Liver (tissue), 3 donors: ENCODE measurements at regions not wholly inside any gene's neighbourhood (a gene's known extent, or its start where the extent isn't known, plus 50 kb on each side); places are given as distances from the start of the nearest gene placed in this dataset.

Experiments used
- ATF3 ChIP-seq: IDR thresholded peaks from 2 replicates; pipeline ENCODE4 v1.6.1; 2016; ENCODE audit warnings: antibody characterized with exemption
- GABPA ChIP-seq, 2 donors: IDR thresholded peaks in 1 of 2; conservative IDR thresholded peaks in 1 of 2; 2 replicates each; pipeline ENCODE4 v1.6.1; 2016; ENCODE audit warnings: antibody characterized with exemption in 2 of 2, mild to moderate bottlenecking in 1 of 2, moderate library complexity in 1 of 2
- JUND ChIP-seq, 2 donors: IDR thresholded peaks; 2 replicates each; pipeline ENCODE4 v1.6.1; 2016; ENCODE audit warnings: antibody characterized with exemption in 2 of 2
- NR2F2 ChIP-seq: IDR thresholded peaks from 2 replicates; pipeline ENCODE4 v1.6.1; 2016; ENCODE audit warnings: antibody characterized with exemption
- RAD21 ChIP-seq, 2 donors: IDR thresholded peaks; 2 replicates each; pipeline ENCODE4 v1.6.1; 2016; ENCODE audit warnings: antibody characterized with exemption in 2 of 2, mild to moderate bottlenecking in 2 of 2
- RXRA ChIP-seq, 2 donors: IDR thresholded peaks; 2 replicates each; pipeline ENCODE4 v1.6.1; 2017 to 2018; ENCODE audit warnings: antibody characterized with exemption in 2 of 2, mild to moderate bottlenecking in 1 of 2
- SP1 ChIP-seq: IDR thresholded peaks from 2 replicates; pipeline ENCODE4 v1.6.1; 2018; ENCODE audit warnings: antibody characterized with exemption, mild to moderate bottlenecking
- TAF1 ChIP-seq: conservative IDR thresholded peaks from 2 replicates; pipeline ENCODE4 v1.6.1; 2016; ENCODE audit warnings: antibody characterized with exemption, mild to moderate bottlenecking
- YY1 ChIP-seq: IDR thresholded peaks from 2 replicates; pipeline ENCODE4 v1.6.1; 2016; ENCODE audit warnings: antibody characterized with exemption, mild to moderate bottlenecking
- TF ChIP-seq, protein P1 (sequence below): fragments of 150-350 bp; IDR thresholded peaks from 2 replicates; pipeline ENCODE4 v1.5.1; 2017; ENCODE audit warnings: improper control_type of control experiment, low read depth, low read length; ENCODE audit not compliant: missing input control
- donor health status: healthy.
- donor health status: healthy.

DNA sequence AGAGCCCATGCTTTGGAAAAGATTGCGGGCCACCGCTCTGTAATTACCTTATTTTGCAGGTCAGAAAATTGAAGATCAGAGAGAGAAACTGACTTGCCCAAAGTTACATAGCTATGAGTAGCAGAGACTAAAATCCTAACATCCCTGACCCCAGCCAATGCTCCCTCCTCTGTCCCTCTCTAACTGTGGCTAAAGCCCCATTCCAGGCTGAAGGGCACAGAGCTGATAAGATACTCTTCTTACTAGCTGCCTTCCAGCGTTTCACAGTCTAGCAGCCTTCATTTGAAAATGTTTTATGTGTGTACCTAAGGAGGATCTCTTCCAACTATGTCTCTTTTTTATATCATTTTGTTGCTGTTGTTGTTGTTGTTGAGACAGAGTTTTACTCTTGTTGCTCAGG, 81.4 kb upstream of the LRATD1 start:
- TF ChIP-seq, protein P1, sequence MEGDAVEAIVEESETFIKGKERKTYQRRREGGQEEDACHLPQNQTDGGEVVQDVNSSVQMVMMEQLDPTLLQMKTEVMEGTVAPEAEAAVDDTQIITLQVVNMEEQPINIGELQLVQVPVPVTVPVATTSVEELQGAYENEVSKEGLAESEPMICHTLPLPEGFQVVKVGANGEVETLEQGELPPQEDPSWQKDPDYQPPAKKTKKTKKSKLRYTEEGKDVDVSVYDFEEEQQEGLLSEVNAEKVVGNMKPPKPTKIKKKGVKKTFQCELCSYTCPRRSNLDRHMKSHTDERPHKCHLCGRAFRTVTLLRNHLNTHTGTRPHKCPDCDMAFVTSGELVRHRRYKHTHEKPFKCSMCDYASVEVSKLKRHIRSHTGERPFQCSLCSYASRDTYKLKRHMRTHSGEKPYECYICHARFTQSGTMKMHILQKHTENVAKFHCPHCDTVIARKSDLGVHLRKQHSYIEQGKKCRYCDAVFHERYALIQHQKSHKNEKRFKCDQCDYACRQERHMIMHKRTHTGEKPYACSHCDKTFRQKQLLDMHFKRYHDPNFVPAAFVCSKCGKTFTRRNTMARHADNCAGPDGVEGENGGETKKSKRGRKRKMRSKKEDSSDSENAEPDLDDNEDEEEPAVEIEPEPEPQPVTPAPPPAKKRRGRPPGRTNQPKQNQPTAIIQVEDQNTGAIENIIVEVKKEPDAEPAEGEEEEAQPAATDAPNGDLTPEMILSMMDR = no peak
- TF ChIP-seq TAF1 = no peak
- no peak for TF ChIP-seq GABPA (IDR thresholded peaks at IDR 0.05 in 1 of 2, conservative IDR thresholded peaks at IDR 0.05 in 1 of 2)
- no peak for TF ChIP-seq RXRA (IDR thresholded peaks at IDR 0.05)
- no peak for TF ChIP-seq SP1
- TF ChIP-seq YY1 = no peak
- no peak for TF ChIP-seq JUND (IDR thresholded peaks at IDR 0.05)
- TF ChIP-seq ATF3 = no peak
- no peak for TF ChIP-seq RAD21 (IDR thresholded peaks at IDR 0.05)
- TF ChIP-seq NR2F2 = no peak
